ENCODE measurements at regions not wholly inside any gene's neighbourhood (a gene's known extent, or its start where the extent isn't known, plus 50 kb on each side); places are given as distances from the start of the nearest gene placed in this dataset.

- RAD21 ChIA-PET (ENCODE audit: low non-redundant PET in 1 of 2, low total read pairs in 2 of 2, uncharacterized antibody in 2 of 2, unreplicated experiment in 2 of 2): no interaction called here
- POLR2A ChIA-PET: no interaction called here
- Histone ChIP-seq H3K4me2 (ENCODE audit: low read length) (no peak overlapping the region), H4K20me1 (ENCODE audit: insufficient read depth) (no peaks in the 10 kb centered on the region), H3K4me3 (replicated peaks in 1 of 2; ENCODE audit: low read depth in 1 of 2, low read length in 2 of 2) (no peak overlapping the region), H3K9me3 (ENCODE audit: control insufficient read depth in 1 of 2, insufficient read depth in 1 of 2, low read depth in 1 of 2, low read length in 2 of 2) (no peaks in the 10 kb centered on the region), H3K27me3 (ENCODE audit: insufficient read depth, low read length) (no peaks in the 10 kb centered on the region), H3K79me2 (ENCODE audit: insufficient read depth, low read length) (no peaks in the 10 kb centered on the region), H2AFZ (ENCODE audit: low read depth, low read length, poor library complexity, severe bottlenecking) (no peak overlapping the region), H3K9me2 (ENCODE audit: insufficient read depth) (no peaks in the 10 kb centered on the region), H3K9ac (ENCODE audit: low read length) (no peak overlapping the region), H3K27ac (ENCODE audit: low read depth, low read length) (no peak overlapping the region), H3K4me1 (ENCODE audit: control insufficient read depth in 1 of 2, insufficient read depth in 2 of 2, low read length in 2 of 2) (no peaks in the 10 kb centered on the region), H3K36me3 (ENCODE audit: control insufficient read depth in 1 of 2, insufficient read depth in 2 of 2, low read length in 2 of 2) (no peaks in the 10 kb centered on the region)
- ATAC-seq (no peak), DNase-seq (ENCODE audit: low read depth, low spot score) (no peak)
- no TSS peak for BruUV-seq (replicated peaks)
- CTCF ChIA-PET: no interaction called here
- intact Hi-C loops (cut with micrococcal nuclease): no loop called here
- no peak for TF ChIP-seq ZNF274 (IDR thresholded peaks at IDR 0.05; ENCODE audit: low read depth, low read length)
- TF ChIP-seq ZBTB33 (IDR thresholded peaks at IDR 0.05; ENCODE audit: extremely low read depth, insufficient replicate concordance, low read length): no peak
- no peak for TF ChIP-seq JUND (IDR thresholded peaks at IDR 0.05)
- no peak for TF ChIP-seq POLR2A (IDR thresholded peaks at IDR 0.05; ENCODE audit: borderline replicate concordance, extremely low read depth, insufficient read depth, insufficient read length)
- TF ChIP-seq EZH2phosphoT487 (IDR thresholded peaks at IDR 0.05; ENCODE audit: borderline replicate concordance): no peak
- TF ChIP-seq MAX (IDR thresholded peaks at IDR 0.05): no peak
- TF ChIP-seq YY1 (IDR thresholded peaks at IDR 0.05; ENCODE audit: extremely low read depth, insufficient replicate concordance, low read depth, low read length): no peak
- TF ChIP-seq SRF (IDR thresholded peaks at IDR 0.05; ENCODE audit: low read depth): no peak
- TF ChIP-seq CEBPB (IDR thresholded peaks at IDR 0.05; ENCODE audit: low read depth): no peak
- TF ChIP-seq SIN3A (IDR thresholded peaks at IDR 0.05; ENCODE audit: low read depth): no peak
- no peak for TF ChIP-seq POLR2AphosphoS5 (IDR thresholded peaks at IDR 0.05; ENCODE audit: low read depth, low read length)
- TF ChIP-seq EGR1 (IDR thresholded peaks at IDR 0.05; ENCODE audit: low read depth): no peak
- no peak for TF ChIP-seq FOSL1 (IDR thresholded peaks at IDR 0.05; ENCODE audit: low read depth)
- no peak for TF ChIP-seq ZFX (IDR thresholded peaks at IDR 0.05)
- no peak for TF ChIP-seq REST (IDR thresholded peaks at IDR 0.05; ENCODE audit: low read depth)
- no peak for TF ChIP-seq ATF3 (IDR thresholded peaks at IDR 0.05)
- no peak for TF ChIP-seq CTCF (IDR thresholded peaks at IDR 0.05 in 2 of 3, conservative IDR thresholded peaks at IDR 0.05 in 1 of 3; ENCODE audit: borderline replicate concordance in 1 of 3, insufficient read depth in 1 of 3, low read depth in 2 of 3, low read length in 2 of 3)
- no peak for TF ChIP-seq TCF7L2 (IDR thresholded peaks at IDR 0.05; ENCODE audit: borderline replicate concordance, extremely low read depth, insufficient read depth, insufficient read length)
Observed at GRCh38 chr1:117798550-117798949, 130.9 kb downstream of the GDAP2 start.
